K562 (cell line): ENCODE measurements at regions not wholly inside any gene's neighbourhood (a gene's known extent, or its start where the extent isn't known, plus 50 kb on each side); places are given as distances from the start of the nearest gene placed in this dataset.
"Not testable (repeated sequence)": the region's sequence is repeated elsewhere in the genome, so short reads cannot be mapped to it uniquely, and the experiment has no call there.

ENCODE experiments used
- ATAC-seq: fragments of 200-7000 bp; cut with Tn5 transposase; 3 replicates; pipeline ENCODE4 v1.9.1; 2020; ENCODE audit warnings: moderate library complexity
- BruUV-seq: library from RNA; stranded (reverse); fragments of 400-500 nt; replicated peaks from 2 replicates; lab custom pipeline; 2021; lab: Mats Ljungman, UMichigan
- CTCF ChIA-PET: fragments of 300-600 bp; formaldehyde crosslinking; extraction: SDS; loops from one replicate; lab custom pipeline; 2021; ENCODE audit warnings: low intra/inter-chr PET ratio; lab: Yijun Ruan, JAX
- POLR2A ChIA-PET: fragments of 300-600, 350-650 bp; sonication (Branson Sonifier 250); formaldehyde crosslinking; extraction: SDS; loops from one replicate; lab custom pipeline; 2021; ENCODE audit warnings: antibody characterized with exemption, inconsistent platforms; lab: Yijun Ruan, JAX
- DNase-seq, 4 experiments: peaks; one replicate each; pipeline versions ENCODE4 v3.0.0 to v3.0.0-alpha.2; 2011 to 2018; ENCODE audit warnings: low spot score in 3 of 4, mixed read lengths in 3 of 4; ENCODE audit errors: extremely low read depth in 1 of 4
- FAIRE-seq: peaks from 2 replicates; lab custom pipeline; 2011; peaks lifted over from hg19 to GRCh38; lab: Jason Lieb, UNC
- H2AFZ ChIP-seq: 2 replicates; pipeline ENCODE4 v1.6.0; 2011; ENCODE audit warnings: low read depth, low read length, control low read depth, inconsistent platforms
- H3K27ac ChIP-seq: fragments of 200-600 bp; 3 replicates; pipeline ENCODE4 v1.8.0; 2011; ENCODE audit warnings: low read depth, mild to moderate bottlenecking, control low read depth, inconsistent platforms, low read length, moderate library complexity, mixed read lengths; ENCODE audit errors: extremely low read depth
- H3K27me3 ChIP-seq, 2 experiments: fragments of 300-600 bp in 1 of 2; 2 replicates in 1 of 2; 3 replicates in 1 of 2; pipeline versions ENCODE4 v1.6.0 to v1.8.0; 2011; ENCODE audit warnings: inconsistent platforms in 2 of 2, low read length in 2 of 2, mild to moderate bottlenecking in 1 of 2, mixed read lengths in 1 of 2, moderate library complexity in 1 of 2; ENCODE audit not compliant: control insufficient read depth in 2 of 2, insufficient read depth in 2 of 2
- H3K36me3 ChIP-seq: fragments of 300-600 bp; 3 replicates; pipeline ENCODE4 v1.8.0; 2011; ENCODE audit warnings: mild to moderate bottlenecking, low read length, inconsistent platforms; ENCODE audit not compliant: control insufficient read depth, insufficient read depth
- H3K4me1 ChIP-seq, 2 experiments: fragments of 200-600 bp in 1 of 2; replicated peaks in 1 of 2; 2 replicates in 1 of 2; 3 replicates in 1 of 2; pipeline versions ENCODE4 v1.5.1 to v1.8.0; 2011; ENCODE audit warnings: inconsistent platforms in 2 of 2, low read length in 2 of 2, mild to moderate bottlenecking in 1 of 2, mixed read lengths in 1 of 2, moderate library complexity in 1 of 2; ENCODE audit not compliant: control insufficient read depth in 2 of 2, insufficient read depth in 2 of 2
- H3K4me2 ChIP-seq: 2 replicates; pipeline ENCODE4 v1.6.1; 2011; ENCODE audit warnings: low read length, control low read depth, inconsistent platforms, mixed read lengths; ENCODE audit not compliant: insufficient read depth
- H3K4me3 ChIP-seq: fragments of 200-600 bp; sonication (generic), shearing (Covaris generic); 2 replicates; pipeline ENCODE4 v1.5.1; 2016; ENCODE audit warnings: control low read depth, inconsistent platforms
- H3K79me2 ChIP-seq: fragments of 200-600 bp; 3 replicates; pipeline ENCODE4 v1.8.0; 2011; ENCODE audit warnings: low read length, inconsistent platforms; ENCODE audit not compliant: control insufficient read depth, insufficient read depth
- H3K9ac ChIP-seq, 2 experiments: 2 replicates each; pipeline versions ENCODE4 v1.6.0 to v1.6.1; 2011; ENCODE audit warnings: low read depth in 2 of 2, low read length in 2 of 2, control low read depth in 1 of 2, inconsistent platforms in 1 of 2, mild to moderate bottlenecking in 1 of 2, mixed read lengths in 1 of 2; ENCODE audit not compliant: insufficient read depth in 1 of 2
- H3K9me1 ChIP-seq: one replicate; pipeline ENCODE4 v1.6.0; 2011; ENCODE audit warnings: inconsistent platforms, mild to moderate bottlenecking, low read length, moderate library complexity; ENCODE audit not compliant: control insufficient read depth, insufficient read depth
- H3K9me3 ChIP-seq: replicated peaks from 2 replicates; pipeline ENCODE4 v1.5.1; 2011; ENCODE audit warnings: low read depth, low read length, inconsistent platforms; ENCODE audit not compliant: control insufficient read depth, insufficient read depth
- H4K20me1 ChIP-seq: replicated peaks from 2 replicates; pipeline ENCODE4 v1.6.1; 2011; ENCODE audit warnings: low read length, inconsistent platforms, mixed read lengths; ENCODE audit not compliant: control insufficient read depth, insufficient read depth
- HINFP ChIP-seq: fragments of 450-650 bp; conservative IDR thresholded peaks from 2 replicates; pipeline ENCODE4 v1.6.1; 2016; ENCODE audit warnings: missing genetic modification characterization, low read depth, mild to moderate bottlenecking, control low read depth, missing compliant biosample characterization
- NEUROD1 ChIP-seq: fragments of 150-350 bp; IDR thresholded peaks from 2 replicates; pipeline ENCODE4 v1.6.1; 2014; ENCODE audit warnings: borderline replicate concordance, low read length, low read depth; ENCODE audit not compliant: partially characterized antibody
- NR2C2 ChIP-seq, 2 experiments: fragments of 200-800 bp in 1 of 2; sonication (Bioruptor generic) in 1 of 2; sonication (generic) in 1 of 2; formaldehyde crosslinking in 1 of 2; IDR thresholded peaks; 2 replicates each; pipeline versions ENCODE4 v1.6.1 to v1.8.0; 2016 to 2022; ENCODE audit warnings: mild to moderate bottlenecking in 1 of 2, missing compliant biosample characterization in 1 of 2, missing genetic modification characterization in 1 of 2, missing genetic modification reagents in 1 of 2
- WGBS: fragments of 100-300 bp; shearing (Covaris generic); methylation state at CpG from one replicate; pipeline ENCODE4 v1.1.6; 2016; ENCODE audit warnings: low coverage, mixed read lengths; ENCODE audit not compliant: insufficient coverage; ENCODE audit errors: missing lambda C conversion rate; 5-methylcytosine and 5-hydroxymethylcytosine counted together
- in situ Hi-C: fragments of 300-500 bp; cut with MboI; formaldehyde crosslinking; loops from 4 replicates; pipeline ENCODE4 v1.15.0; 2018; ENCODE audit warnings: inconsistent platforms, mixed read lengths
- intact Hi-C: fragments of 100-400 bp; cut with micrococcal nuclease; formaldehyde crosslinking; loops from 2 replicates; pipeline ENCODE4 v1.14.2; 2022

GRCh38 chr4:27692868-27693634 is 832.4 kb downstream of the STIM2 start (continued):
- TF ChIP-seq NEUROD1 (no peak), HINFP (tag) (no peak)
- TF ChIP-seq, all 486 proteins: peak for 0

GRCh38 chr4:27696257-27696656 is 835.6 kb downstream of the STIM2 start:
- H3K36me3 ChIP-seq; POLR2A ChIA-PET; FAIRE-seq; H3K9me3 ChIP-seq; H3K9ac ChIP-seq; TF ChIP-seq NR2C2 (CRISPR knock-in tag; IDR thresholded peaks at IDR 0.05): not testable (repeated sequence)
- peak; percentile 29; the same call in 1 of the 2 replicates for TF ChIP-seq NR2C2 (tag; IDR thresholded peaks at IDR 0.05)
- TF ChIP-seq, all 486 proteins: peak for 1; not testable (repeated sequence) for 485
- H3K27ac ChIP-seq, in situ Hi-C loops, H2AFZ ChIP-seq, H3K4me1 ChIP-seq, ATAC-seq, H3K27me3 ChIP-seq, H3K9me1 ChIP-seq, intact Hi-C loops, H3K79me2 ChIP-seq, H3K4me3 ChIP-seq, H3K4me2 ChIP-seq, H4K20me1 ChIP-seq, BruUV-seq, DNase-seq: not testable (repeated sequence)
- WGBS = 0% methylated on average over 5 of the region's 8 CpGs
- CTCF ChIA-PET = interaction anchor here (0.6 kb wide), 1 partner anchor 9 kb away, joined by 4 read pairs; no protein-coding TSS in a partner anchor
